ENCODE measurements at regions not wholly inside any gene's neighbourhood (a gene's known extent, or its start where the extent isn't known, plus 50 kb on each side); places are given as distances from the start of the nearest gene placed in this dataset.

DNA sequence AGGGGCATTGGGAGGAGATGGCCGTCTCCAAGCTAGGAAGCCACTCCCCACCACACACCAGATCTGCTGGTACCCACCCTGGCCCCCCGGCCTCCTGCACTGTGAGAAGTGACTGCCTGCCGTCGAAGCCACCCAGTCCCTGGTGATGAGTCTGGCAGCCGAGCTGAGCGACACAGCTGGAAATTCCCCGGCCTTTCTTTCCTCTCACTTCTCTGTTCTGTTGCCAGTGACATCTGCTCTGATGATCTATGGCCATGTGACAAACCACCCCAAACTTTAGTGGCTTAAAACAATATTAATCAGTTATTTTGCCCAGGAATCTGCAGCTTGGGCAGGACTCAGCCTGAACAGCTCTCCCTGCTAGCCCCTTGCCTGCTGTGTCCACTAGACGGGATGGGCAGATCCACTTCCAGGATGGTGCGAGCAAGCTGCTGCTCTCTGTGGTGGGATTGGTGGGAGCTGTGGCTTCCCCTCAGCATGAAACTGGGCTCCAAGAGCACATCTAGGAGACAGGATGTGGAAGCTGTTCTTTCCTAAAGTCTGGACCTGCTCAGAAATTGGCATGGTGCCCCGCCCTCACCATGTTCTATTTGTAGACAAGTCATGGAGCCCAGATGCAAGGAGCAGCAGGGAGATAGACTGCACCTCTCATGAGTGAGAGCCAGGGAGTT is 211.2 kb downstream of the GADD45G start (continued):
- TF ChIP-seq SRF (IDR thresholded peaks at IDR 0.05; ENCODE audit: low read depth) (no peak), EZH2 (IDR thresholded peaks at IDR 0.05) (no peak), TCF7L2 (IDR thresholded peaks at IDR 0.05; ENCODE audit: borderline replicate concordance, extremely low read depth, insufficient read depth, insufficient read length) (no peak)
- TF ChIP-seq, protein P1, sequence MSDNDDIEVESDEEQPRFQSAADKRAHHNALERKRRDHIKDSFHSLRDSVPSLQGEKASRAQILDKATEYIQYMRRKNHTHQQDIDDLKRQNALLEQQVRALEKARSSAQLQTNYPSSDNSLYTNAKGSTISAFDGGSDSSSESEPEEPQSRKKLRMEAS (IDR thresholded peaks at IDR 0.05): no peak
- TF ChIP-seq, protein P2, sequence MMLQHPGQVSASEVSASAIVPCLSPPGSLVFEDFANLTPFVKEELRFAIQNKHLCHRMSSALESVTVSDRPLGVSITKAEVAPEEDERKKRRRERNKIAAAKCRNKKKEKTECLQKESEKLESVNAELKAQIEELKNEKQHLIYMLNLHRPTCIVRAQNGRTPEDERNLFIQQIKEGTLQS (IDR thresholded peaks at IDR 0.05): no peak

DNA sequence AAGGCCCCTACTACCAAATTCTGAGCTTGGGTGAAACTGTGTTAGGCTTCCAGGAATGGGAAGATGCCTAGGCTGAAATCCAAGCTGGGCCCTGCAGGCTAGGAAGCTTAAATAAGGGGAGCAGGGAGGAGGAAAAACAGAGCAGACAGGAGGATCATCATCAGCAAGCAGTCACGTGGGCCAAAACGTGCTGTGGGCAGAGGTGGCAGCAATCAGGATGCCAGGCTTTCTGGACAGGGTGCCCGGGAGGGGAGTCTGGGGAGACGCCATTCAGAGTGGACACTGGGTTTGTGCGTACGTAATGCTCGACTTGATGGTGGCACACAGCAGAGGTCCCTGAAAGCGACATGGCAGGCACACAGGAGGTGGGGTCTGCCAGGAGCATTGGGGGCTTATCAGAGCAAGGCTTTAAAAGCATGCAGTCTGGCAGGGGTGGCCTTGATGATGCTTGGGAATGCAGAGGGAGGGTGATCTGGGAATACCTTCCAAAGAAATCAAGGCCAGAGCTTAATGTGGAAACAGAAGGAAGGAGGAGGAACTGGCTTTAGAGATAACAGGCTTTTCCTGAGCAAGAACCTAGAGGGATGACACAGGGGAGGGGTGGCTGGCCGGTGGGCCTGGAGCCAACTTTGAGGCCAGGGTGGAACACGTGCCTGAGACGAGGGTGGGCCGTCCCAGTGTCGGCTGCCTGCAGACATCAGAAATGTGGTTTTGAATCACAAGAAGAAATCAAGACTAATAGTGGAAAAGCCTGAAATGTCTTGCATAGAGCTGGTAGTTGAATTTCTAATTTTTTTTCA is 212.5 kb downstream of the GADD45G start:
- DNase-seq (ENCODE audit: low read depth, low spot score) (no peak), ATAC-seq (no peak)
- no peaks in the 10 kb centered on the region for H4K20me1 ChIP-seq (ENCODE audit: insufficient read depth)
- H3K4me3 ChIP-seq (replicated peaks in 1 of 2; ENCODE audit: low read depth in 1 of 2, low read length in 2 of 2): no peak overlapping the region
- no peaks in the 10 kb centered on the region for H3K9me3 ChIP-seq (ENCODE audit: control insufficient read depth in 1 of 2, insufficient read depth in 1 of 2, low read depth in 1 of 2, low read length in 2 of 2)
- no peaks in the 10 kb centered on the region for H3K9me2 ChIP-seq (ENCODE audit: insufficient read depth)
- H3K36me3 ChIP-seq (ENCODE audit: control insufficient read depth in 1 of 2, insufficient read depth in 2 of 2, low read length in 2 of 2): no peaks in the 10 kb centered on the region
- intact Hi-C loops (cut with micrococcal nuclease): no loop called here
- no peaks in the 10 kb centered on the region for H3K79me2 ChIP-seq (ENCODE audit: insufficient read depth, low read length)
- no peak overlapping the region for H2AFZ ChIP-seq (ENCODE audit: low read depth, low read length, poor library complexity, severe bottlenecking)
- ChIA-PET CTCF (interaction anchor here (1.3 kb wide), 1 partner anchor 214 kb away, joined by 3 read pairs; no protein-coding TSS in a partner anchor), RAD21 (ENCODE audit: low non-redundant PET in 1 of 2, low total read pairs in 2 of 2, uncharacterized antibody in 2 of 2, unreplicated experiment in 2 of 2) (no interaction called here), POLR2A (no interaction called here)
- no peak overlapping the region for H3K9ac ChIP-seq (ENCODE audit: low read length)
- no peak overlapping the region for H3K27ac ChIP-seq (ENCODE audit: low read depth, low read length)
- no peak overlapping the region for H3K4me2 ChIP-seq (ENCODE audit: low read length)
- no TSS peak for BruUV-seq (replicated peaks)
- TF ChIP-seq, protein P3, sequence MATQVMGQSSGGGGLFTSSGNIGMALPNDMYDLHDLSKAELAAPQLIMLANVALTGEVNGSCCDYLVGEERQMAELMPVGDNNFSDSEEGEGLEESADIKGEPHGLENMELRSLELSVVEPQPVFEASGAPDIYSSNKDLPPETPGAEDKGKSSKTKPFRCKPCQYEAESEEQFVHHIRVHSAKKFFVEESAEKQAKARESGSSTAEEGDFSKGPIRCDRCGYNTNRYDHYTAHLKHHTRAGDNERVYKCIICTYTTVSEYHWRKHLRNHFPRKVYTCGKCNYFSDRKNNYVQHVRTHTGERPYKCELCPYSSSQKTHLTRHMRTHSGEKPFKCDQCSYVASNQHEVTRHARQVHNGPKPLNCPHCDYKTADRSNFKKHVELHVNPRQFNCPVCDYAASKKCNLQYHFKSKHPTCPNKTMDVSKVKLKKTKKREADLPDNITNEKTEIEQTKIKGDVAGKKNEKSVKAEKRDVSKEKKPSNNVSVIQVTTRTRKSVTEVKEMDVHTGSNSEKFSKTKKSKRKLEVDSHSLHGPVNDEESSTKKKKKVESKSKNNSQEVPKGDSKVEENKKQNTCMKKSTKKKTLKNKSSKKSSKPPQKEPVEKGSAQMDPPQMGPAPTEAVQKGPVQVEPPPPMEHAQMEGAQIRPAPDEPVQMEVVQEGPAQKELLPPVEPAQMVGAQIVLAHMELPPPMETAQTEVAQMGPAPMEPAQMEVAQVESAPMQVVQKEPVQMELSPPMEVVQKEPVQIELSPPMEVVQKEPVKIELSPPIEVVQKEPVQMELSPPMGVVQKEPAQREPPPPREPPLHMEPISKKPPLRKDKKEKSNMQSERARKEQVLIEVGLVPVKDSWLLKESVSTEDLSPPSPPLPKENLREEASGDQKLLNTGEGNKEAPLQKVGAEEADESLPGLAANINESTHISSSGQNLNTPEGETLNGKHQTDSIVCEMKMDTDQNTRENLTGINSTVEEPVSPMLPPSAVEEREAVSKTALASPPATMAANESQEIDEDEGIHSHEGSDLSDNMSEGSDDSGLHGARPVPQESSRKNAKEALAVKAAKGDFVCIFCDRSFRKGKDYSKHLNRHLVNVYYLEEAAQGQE (IDR thresholded peaks at IDR 0.05; ENCODE audit: low read depth): no peak
- no peak for TF ChIP-seq CEBPB (IDR thresholded peaks at IDR 0.05; ENCODE audit: low read depth)
- TF ChIP-seq, protein P1 (IDR thresholded peaks at IDR 0.05): no peak
- TF ChIP-seq, protein P4, sequence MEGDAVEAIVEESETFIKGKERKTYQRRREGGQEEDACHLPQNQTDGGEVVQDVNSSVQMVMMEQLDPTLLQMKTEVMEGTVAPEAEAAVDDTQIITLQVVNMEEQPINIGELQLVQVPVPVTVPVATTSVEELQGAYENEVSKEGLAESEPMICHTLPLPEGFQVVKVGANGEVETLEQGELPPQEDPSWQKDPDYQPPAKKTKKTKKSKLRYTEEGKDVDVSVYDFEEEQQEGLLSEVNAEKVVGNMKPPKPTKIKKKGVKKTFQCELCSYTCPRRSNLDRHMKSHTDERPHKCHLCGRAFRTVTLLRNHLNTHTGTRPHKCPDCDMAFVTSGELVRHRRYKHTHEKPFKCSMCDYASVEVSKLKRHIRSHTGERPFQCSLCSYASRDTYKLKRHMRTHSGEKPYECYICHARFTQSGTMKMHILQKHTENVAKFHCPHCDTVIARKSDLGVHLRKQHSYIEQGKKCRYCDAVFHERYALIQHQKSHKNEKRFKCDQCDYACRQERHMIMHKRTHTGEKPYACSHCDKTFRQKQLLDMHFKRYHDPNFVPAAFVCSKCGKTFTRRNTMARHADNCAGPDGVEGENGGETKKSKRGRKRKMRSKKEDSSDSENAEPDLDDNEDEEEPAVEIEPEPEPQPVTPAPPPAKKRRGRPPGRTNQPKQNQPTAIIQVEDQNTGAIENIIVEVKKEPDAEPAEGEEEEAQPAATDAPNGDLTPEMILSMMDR (IDR thresholded peaks at IDR 0.05 in 2 of 3, conservative IDR thresholded peaks at IDR 0.05 in 1 of 3; ENCODE audit: borderline replicate concordance in 1 of 3, insufficient read depth in 1 of 3, low read depth in 2 of 3, low read length in 2 of 3): no peak
- TF ChIP-seq SIN3A (IDR thresholded peaks at IDR 0.05; ENCODE audit: low read depth): no peak
- no peak for TF ChIP-seq POLR2AphosphoS5 (IDR thresholded peaks at IDR 0.05; ENCODE audit: low read depth, low read length)
- no peak for TF ChIP-seq JUND (IDR thresholded peaks at IDR 0.05)
- TF ChIP-seq, protein P5, sequence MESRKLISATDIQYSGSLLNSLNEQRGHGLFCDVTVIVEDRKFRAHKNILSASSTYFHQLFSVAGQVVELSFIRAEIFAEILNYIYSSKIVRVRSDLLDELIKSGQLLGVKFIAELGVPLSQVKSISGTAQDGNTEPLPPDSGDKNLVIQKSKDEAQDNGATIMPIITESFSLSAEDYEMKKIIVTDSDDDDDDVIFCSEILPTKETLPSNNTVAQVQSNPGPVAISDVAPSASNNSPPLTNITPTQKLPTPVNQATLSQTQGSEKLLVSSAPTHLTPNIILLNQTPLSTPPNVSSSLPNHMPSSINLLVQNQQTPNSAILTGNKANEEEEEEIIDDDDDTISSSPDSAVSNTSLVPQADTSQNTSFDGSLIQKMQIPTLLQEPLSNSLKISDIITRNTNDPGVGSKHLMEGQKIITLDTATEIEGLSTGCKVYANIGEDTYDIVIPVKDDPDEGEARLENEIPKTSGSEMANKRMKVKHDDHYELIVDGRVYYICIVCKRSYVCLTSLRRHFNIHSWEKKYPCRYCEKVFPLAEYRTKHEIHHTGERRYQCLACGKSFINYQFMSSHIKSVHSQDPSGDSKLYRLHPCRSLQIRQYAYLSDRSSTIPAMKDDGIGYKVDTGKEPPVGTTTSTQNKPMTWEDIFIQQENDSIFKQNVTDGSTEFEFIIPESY (IDR thresholded peaks at IDR 0.05; ENCODE audit: extremely low read depth, insufficient replicate concordance, low read length): no peak
- TF ChIP-seq POLR2A (IDR thresholded peaks at IDR 0.05; ENCODE audit: borderline replicate concordance, extremely low read depth, insufficient read depth, insufficient read length): no peak
- TF ChIP-seq EZH2 (IDR thresholded peaks at IDR 0.05): no peak
- no peak for TF ChIP-seq EGR1 (IDR thresholded peaks at IDR 0.05; ENCODE audit: low read depth)
- no peak for TF ChIP-seq EZH2phosphoT487 (IDR thresholded peaks at IDR 0.05; ENCODE audit: borderline replicate concordance)
- H3K27me3 ChIP-seq (ENCODE audit: insufficient read depth, low read length): peaks cover 28% of the 10 kb centered on the region
- H3K4me1 ChIP-seq (ENCODE audit: control insufficient read depth in 1 of 2, insufficient read depth in 2 of 2, low read length in 2 of 2): no peaks in the 10 kb centered on the region
